GM21526 (cell line): ENCODE measurements at regions not wholly inside any gene's neighbourhood (a gene's known extent, or its start where the extent isn't known, plus 50 kb on each side); places are given as distances from the start of the nearest gene placed in this dataset.

Experiments
- ATAC-seq: cut with Tn5 transposase; IDR thresholded peaks from one replicate; pipeline ENCODE4 v1.9.1; 2021; ENCODE audit warnings: moderate library complexity; ENCODE audit not compliant: unreplicated experiment, low FRiP score

DNA sequence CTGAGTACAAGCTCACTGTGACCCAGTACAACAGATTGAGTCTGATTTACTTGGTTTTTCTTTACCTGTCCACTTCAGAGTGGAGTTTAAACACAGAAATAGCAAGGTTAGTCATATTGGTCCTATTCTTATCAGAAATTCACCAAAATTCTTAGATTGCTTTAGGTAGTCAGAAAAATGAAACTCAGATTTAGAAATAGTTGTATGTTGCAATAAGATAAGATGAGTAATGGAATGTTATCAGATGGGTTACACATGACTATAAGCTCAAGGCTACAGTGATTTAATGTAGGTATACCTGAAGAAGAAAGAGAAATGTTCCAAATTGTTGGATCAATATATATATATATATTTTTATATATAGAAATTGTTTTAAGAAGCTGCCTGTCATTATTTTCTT is 524.1 kb downstream of the LRFN5 start:
- ATAC-seq: no peak

DNA sequence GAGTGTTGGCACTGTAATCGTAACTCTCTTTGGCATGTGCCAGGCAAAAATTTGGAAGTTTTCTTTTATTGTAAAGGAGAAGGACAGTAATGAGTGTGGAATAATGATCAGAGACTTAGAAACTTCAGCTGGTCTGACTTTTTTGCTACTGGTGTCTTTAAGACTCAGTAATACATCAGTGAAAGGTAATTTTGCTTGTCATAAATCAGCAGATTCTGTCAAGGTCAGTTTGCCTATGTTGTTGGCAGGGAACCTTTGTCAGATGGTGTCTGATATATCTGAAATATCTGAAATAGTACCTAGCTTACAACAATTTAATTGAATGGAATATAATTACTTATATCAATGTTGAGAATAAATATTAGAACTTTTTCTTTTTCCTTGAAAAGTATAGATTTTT is 516.9 kb downstream of the LRFN5 start:
- no peak for ATAC-seq

- no peak for ATAC-seq
Observed at GRCh38 chr14:42113358-42114069, 506.8 kb downstream of the LRFN5 start.

DNA sequence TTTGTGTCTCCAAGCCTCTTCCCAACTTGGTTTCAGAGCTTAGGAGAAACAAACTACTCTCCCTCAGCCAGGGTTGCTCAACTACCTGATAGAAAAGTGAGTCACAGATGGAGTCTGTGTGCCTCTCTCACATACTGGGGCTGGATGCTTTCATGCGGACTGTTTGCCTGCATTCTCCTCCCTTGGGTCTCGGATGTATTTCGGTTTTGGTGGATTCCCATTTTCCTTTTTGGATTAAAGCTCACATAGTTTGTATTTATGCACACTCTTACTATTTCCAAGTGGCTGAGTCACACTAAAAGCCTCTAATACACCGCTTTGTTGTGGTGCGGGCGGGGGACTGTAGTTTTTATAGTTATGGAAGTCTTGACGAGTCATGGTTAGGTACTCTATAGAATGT is 505.4 kb downstream of the LRFN5 start:
- no peak for ATAC-seq

- ATAC-seq: no peak
Observed at GRCh38 chr14:42111355-42111754, 504.7 kb downstream of the LRFN5 start.

DNA sequence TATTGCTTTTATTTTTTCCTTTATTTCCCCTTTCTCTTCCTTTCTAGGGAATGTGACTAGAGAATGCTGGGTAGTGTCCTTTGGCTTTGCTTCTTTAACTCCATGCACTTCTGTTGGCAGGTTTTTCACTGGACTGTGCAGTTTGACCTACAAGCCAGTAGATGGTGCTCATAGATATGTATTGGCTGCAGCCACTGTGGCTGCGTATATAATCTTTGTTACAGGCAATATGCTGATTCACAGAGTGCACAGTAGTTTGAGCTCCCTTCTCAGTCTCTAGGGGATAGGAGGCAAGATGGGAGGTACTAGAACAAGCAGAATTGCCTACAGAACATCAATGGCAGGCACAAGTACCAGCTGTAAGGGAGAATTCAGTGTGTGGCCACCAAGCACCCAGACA is 503.5 kb downstream of the LRFN5 start:
- ATAC-seq: no peak

- no peak for ATAC-seq
Observed at GRCh38 chr14:42095155-42095554, 488.5 kb downstream of the LRFN5 start.

DNA sequence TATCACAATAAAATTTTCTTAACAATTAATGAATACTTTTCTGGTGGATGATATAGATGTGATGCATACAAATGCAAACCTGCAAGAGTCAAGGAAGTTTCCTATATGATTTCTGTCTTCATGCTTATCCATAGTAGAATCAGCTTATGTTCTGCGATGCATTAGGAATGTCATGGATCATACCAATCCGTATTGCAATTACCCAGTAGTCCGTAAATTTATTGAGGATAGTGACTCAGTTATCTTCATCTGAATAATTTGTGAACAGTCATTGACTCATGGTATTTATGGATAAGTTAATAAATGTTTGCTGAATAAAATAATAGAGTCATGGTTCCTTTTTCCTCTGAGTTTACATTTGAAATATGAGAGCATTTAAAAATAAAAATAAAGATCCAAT is 483.4 kb downstream of the LRFN5 start:
- no peak for ATAC-seq

GRCh38 chr14:42079911-42080310 is 473.2 kb downstream of the LRFN5 start:
- ATAC-seq: no peak

- ATAC-seq: no peak
Observed at GRCh38 chr14:42078345-42078744, 471.7 kb downstream of the LRFN5 start.

GRCh38 chr14:42070031-42070430 is 463.4 kb downstream of the LRFN5 start:
- no peak for ATAC-seq

DNA sequence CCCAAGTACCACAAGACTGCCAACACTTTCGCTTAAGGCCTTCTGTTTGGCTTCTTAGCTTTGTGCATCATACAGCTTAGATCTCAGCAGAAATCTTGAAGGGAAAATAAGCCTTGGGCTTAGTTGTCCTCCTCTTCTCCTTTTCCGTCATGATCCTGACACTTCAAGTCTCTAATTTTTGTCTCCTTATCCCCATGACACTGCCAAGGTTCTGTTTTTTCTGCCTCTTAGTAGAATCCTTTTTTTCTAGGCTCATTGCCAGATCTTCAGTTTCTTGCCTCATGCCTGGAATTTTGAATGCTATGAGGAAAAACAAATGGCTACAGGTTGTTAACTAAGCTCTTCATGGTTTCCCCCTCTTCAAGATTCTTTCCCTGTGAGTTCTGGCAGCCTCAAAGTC is 450.4 kb downstream of the LRFN5 start:
- no peak for ATAC-seq

DNA sequence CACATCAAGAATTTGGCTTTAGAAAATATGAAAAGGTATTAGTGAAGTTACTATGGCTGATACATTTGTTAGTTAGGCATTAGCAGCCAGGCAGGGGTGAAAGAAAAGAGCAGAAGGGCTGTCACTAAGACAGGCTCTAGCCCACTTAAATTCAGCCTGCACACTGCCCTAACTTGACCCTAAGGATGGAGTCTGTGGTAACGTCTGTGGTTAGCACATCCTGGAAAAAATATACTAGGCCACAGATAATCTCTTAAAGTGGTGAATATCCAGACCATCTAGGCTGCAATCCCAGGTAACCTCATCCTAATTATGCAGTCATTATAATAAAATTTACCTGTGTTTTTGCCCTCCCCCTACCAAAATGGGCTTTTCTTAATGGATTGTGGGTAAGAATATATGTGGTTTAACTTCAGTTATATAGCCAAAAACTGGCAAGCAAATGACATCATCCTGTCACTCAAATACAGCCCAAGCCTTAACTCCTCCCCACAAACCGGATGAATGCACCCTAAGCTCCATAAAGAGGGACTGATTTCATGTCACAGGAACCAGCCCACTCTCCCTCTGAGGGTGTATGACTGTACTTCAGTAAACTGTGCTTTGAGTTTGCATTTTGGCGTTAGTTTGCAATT is 440.9 kb downstream of the LRFN5 start:
- no peak for ATAC-seq

- no peak for ATAC-seq
Observed at GRCh38 chr14:42045383-42045782, 438.7 kb downstream of the LRFN5 start.

DNA sequence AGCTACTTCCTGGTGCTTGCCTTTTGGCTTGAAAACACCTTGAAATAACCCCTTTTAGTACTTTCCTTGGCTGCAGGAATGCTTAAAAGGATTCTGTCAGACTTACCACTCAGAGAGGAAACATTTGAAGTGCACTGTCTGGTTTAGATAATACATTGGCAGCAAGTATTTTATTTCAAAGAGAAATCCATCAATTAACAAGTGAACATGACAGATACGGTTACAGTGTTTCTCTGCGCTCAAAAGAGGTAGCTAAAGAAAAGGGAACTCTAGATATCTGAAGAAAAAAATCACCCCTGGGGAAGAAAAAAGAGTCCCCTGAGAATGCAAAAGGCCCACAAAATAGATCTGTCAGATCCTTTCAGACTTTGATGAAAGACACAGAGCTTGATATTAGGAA is 421.9 kb downstream of the LRFN5 start:
- ATAC-seq: no peak

DNA sequence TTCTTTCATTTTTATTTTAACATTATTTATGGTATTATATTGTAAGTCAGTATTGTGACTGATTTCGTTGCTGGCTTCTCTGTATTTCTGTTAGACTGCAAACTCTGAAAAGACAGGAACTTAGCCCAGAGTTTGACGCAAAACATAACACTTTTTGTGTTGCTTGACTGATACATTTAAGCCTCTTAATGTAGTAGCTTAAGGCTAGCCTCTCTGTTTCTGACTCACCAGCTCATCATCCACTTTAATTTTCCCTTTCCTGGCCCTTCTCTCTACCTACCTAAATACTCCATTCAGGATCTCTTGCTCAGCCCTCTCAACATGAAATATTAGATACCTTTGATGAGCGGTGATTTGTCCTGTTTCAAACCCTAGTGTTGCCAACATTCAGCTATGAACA is 420.6 kb downstream of the LRFN5 start:
- ATAC-seq: no peak

GRCh38 chr14:42023452-42023851 is 416.8 kb downstream of the LRFN5 start:
- ATAC-seq: no peak

- ATAC-seq: no peak
Observed at GRCh38 chr14:42014301-42014700, 407.6 kb downstream of the LRFN5 start.

GRCh38 chr14:42013559-42013958 is 406.9 kb downstream of the LRFN5 start:
- no peak for ATAC-seq

DNA sequence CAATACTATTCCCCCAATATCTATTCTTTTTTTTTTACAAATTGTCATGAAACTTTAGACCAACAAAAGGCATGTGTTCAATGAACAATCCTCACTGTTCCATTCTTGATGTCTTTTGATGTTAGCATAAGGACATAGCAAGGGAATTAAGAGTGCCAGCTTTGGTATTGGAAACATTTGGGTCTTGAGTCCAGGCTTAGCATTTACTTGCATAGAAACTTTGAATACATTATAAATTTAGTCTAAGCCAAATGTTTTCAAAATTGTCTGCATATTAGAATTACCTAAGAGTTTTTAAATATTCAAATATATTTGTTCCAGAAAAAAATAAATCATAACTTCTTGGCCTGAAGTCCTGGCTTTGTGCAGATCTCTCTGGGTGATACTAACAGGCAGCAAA is 406.5 kb downstream of the LRFN5 start:
- ATAC-seq: no peak

DNA sequence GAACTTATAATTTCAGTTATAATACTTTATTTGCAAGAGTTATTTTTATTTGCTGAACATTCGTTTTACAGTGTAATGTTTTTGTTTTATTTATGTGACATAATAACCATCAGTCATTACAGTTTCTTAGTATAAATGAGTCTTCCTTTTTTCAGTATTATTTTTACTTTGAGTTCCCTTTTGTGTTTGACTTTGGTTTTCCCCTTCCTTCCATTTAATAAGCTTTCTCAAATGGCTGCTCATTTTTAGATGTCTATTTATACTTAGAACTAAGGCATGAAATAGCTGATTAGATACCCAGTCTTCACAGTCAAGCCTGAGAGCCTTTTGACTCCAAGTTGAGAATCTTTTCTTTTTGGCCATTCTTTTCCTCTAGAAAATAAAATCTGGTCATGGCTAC is 404.5 kb downstream of the LRFN5 start:
- ATAC-seq: no peak

DNA sequence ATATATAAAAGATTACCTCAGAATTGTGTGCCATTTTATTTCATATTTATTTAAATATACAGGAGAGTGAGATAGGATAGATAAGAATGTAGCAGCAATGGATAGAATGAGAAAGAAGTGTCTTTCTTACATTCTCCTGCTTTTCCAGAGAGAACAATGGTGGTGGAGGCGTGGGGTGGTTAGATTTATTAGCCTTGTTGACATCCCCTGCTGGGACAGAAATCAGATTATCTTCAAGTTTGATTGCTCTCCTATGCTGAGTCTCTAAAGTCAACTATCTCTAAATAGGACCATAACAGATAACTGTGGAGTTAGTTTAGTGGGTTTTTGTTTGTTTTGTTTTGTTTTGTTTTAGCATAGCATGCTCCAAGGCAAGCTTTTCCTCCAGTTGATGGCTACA is 397.6 kb downstream of the LRFN5 start:
- no peak for ATAC-seq

DNA sequence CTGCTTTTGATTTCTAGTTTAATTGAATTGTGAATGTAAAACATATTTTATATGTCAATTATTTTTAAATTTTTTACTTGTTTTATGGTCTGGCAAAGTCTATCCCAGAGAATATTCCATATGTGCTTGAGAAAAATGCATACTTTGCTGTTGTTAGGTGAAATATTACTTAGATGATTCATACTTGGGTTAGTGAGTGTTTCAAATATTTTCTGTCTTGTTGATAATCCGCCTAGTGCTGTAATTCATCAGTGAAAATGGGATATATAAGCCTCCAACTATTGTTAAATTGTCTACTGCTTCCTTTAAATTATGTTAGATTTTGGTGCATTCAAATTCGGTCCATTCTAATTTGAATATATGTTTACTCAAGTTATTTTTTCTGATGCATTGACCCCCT is 395.5 kb downstream of the LRFN5 start:
- ATAC-seq: no peak
